Kidney tubule cell (primary cell): ENCODE measurements at regions not wholly inside any gene's neighbourhood (a gene's known extent, or its start where the extent isn't known, plus 50 kb on each side); places are given as distances from the start of the nearest gene placed in this dataset.
"Not testable (repeated sequence)": the region's sequence is repeated elsewhere in the genome, so short reads cannot be mapped to it uniquely, and the experiment has no call there.

Source experiments
- DNase-seq: peaks from one replicate; pipeline ENCODE4 v3.0.0-alpha.2; 2018; ENCODE audit warnings: low spot score

DNA sequence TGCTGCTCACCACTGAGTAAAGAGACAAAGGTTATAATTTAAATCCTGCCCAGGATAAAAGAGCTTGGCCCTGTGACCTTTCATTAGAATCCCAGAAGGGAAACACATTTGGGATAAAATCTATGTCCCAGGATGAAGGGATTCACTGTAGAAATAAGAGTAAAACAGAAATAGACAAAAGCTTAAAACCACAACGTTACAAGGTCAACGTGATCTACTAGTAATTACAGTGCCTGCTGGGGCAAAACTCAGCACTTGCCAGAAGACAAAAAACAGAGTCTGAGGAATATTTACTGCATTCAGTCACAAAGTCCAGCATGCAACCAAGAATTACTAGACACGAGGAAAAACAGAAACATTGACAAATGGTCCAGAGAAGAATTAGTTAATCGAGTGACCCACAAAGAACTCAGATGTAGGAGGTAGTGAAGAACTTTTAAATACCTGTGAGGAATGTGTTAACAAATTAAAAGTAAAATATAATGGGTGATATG is 982.3 kb downstream of the GATA3 start:
- DNase-seq = no peak

DNA sequence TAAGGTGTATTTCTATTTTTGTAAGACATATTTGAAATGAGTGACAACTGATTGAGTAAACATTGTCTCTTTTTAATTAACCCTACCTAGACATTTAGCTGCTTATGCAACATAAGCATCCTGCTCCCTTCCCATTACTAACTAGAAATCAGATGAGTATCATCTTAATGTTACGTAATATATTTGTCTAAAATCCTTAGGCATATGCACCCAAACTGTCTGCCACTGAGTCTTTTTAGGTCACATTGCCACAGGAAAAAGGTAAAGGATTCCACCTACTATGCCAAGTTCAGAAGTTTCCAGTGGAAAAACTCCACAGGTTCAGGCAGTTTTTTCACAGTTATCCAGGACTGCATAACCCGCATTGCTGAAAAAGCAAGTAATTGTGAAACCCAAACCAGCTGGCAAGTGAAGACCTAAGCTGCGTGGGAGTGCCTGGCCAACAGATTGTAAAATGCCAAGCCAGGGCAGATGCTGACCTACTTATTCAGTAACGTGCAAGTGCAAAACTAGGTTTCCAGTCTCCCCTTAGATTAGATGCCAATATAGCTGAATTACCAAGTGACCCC is 983.7 kb downstream of the GATA3 start:
- no peak for DNase-seq

DNA sequence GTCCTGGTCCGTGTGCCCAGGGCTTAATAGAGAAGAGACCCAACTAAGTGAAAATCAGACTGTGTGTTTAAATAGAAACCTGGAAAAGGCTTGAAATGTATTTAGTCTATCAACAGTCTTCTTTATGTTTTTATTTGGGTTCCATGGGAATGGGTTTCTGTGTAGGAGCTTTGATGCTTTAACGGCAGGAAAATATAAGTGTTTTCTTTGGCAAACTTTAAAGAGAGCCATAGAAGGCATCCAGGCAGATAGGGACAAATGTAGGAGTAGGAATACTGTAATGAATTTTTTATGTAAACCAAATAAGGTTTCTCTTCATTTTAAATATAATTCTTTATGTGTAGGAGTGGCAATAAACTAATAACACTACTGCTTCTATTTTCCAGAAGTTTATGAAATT is 989.0 kb downstream of the GATA3 start:
- DNase-seq = no peak

DNA sequence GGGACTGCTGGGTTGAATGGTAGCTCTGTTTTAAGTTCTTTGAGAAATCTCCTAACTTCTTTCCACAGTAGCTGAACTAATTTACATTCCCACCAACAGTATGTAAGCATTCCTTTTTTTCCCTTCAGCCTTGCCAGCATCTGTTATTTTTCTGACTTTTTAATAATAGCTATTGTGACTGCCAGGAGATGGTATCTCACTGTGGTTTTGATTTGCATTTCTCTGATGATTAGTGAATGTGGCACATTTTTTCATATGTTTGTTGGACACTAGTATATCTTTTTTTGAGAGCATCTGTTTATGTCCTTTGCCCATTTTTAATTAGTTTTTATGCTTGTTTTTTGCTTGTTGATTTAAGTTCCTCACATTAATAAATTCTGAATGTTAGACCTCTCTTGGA is 990.8 kb downstream of the GATA3 start:
- DNase-seq = no peak

DNA sequence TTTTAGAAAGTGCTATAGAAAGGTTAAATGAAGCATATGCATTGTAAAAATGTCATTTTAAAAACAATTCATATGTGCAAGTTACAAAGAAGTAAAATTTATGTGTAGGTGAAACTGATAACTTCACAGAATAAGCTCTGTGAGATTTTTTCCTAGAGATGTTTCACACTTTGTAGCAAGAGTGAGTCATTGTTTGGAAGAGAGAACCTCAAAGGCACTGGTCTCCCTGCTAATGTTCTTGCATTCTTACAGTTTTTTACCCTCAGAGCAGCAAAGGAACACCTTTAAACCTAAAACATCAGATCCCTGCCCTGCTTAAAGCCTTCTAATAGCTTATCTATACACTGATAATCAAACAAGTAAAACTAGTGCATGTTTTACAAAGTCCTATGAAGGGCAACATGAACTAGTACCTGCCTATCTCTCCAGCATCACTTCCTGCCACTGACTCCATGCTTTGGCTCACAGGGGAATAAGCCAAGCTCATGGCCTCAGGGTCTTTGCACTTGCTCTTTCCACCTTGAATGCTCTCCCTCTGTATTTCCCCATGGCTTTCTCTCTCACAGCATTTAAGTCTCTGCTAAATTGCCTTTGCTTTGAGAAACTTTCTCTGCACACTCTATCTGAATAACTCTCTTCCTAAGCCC is 997.0 kb downstream of the GATA3 start:
- DNase-seq = no peak

DNA sequence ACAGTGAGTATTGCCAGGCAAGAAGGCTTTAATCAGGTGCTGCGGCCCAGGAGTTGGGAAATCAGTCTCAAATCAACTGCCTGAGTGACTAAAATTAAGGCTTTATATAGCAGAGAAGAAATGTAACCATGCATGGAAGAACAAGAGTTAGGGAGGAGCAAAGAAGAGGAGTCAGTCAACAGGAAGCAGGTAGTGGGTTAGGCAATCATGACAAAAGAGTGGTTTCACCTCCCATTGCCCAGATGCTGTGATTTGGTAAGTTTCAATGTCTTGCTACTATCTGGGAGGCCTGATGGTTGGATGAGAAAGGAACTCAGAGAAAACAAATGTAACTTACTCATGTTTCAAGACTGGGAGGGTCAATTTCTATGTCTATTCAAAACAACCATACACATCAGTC is 998.3 kb downstream of the GATA3 start:
- DNase-seq = no peak

DNA sequence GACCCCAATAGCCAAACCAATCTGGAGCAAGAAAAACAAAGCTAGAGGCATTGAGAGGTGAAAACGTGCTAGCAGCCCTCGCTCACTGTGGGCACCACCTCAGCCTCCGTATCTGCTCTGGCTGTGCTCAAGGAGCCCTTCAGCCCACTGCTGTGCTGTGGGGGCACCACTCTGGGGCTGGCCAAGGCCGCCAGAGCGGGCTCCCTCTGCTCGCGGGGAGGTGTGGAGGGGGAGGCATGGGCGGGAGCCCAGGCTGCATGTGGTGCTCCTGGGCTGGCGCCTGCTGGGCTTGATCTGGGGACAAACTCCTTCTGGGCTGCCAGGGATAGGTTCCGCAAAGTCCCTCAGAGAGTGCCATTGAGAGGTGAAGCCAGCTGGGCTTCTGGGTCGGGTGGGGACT is 1002.0 kb downstream of the GATA3 start:
- no peak for DNase-seq

DNA sequence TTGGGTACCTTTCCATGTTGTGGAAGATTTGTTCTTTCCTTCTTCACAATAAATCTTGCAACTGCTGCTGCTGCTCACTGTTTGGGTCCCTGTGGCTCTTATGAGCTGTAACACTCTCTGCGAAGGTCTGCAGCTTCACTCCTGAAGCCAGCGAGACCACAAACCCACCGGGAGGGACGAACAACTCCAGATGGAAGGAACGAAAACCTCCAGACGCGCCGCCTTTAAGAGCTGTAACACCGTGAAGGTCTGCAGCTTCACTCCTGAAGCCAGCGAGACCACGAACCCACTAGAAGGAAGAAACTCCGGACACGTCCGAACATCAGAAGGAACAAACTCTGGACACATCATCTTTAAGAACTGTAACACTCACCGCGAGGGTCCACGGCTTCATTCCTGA is 1002.8 kb downstream of the GATA3 start:
- not testable (repeated sequence) for DNase-seq

DNA sequence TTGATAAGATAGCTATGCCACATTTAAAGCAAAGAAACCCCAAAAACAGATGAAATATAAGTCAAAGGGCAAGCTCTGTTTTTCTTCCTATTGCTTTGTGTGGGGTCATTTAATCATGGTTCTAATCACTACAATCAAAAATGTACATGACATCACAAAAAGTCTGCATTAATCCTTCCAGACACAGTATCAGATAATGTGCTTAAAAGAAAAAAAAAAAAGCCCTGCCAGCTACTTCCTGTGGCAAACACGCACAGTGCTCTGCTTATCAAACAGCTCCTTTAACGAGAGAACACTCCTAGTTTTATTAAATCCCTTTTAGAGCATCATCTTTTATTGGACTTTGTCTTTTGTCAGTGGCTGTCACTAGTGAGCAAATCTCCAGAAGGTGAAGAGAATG is 1005.8 kb downstream of the GATA3 start:
- DNase-seq = no peak

DNA sequence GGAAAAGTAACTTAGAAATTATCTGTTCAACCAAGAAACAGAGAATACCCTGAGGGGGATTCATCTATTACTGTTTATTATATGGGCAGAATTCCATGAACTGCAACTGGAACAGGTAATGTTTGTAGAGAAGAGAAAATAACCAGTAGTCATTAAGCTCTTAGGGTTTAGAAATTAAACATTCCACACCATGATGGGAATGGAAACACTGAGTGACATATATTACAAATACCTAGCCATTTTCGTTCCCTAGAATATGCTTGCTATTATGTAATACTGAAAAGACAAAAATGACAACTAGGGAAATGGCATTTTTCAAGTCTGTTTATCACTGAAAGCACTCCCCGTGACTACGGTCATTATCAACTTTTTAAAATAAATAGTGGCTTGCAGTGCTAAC is 1007.4 kb downstream of the GATA3 start:
- no peak for DNase-seq

DNA sequence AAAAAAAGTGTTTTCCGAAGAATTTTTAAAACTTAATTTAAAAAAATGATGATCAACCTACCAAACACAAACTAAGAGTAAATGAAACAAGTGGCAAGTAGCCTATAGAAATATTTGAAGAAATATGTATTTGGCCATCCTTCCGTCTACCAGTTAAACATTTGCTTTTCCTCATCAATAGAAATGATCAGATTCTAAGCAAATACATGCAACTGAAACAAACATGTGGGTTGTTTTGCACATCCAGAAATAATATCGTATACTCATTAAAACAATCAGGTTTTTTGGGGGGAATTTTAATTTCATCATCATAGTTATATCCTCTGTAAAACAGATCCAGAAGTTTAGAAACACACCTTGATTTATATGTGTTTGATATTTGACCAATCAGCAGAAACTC is 1011.7 kb downstream of the GATA3 start:
- DNase-seq = no peak

DNA sequence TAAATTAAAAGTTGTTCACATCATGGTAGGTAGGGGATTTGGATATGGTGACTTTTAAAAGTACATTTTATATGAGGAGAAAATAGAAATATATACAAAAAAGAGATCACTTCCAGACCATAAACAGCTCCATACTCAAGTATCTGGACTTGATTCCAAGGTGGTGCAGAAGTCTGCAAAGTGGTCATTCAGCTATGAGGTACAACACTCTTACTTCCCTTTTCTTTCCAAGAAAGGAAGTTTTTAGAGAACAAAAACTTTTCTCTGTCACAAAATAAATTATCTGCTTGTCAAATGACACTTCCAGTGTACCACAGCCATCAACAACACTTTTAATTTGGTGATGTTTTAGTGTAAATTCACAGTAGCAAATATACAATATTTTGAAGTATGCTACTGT is 1013.5 kb downstream of the GATA3 start:
- no peak for DNase-seq

DNA sequence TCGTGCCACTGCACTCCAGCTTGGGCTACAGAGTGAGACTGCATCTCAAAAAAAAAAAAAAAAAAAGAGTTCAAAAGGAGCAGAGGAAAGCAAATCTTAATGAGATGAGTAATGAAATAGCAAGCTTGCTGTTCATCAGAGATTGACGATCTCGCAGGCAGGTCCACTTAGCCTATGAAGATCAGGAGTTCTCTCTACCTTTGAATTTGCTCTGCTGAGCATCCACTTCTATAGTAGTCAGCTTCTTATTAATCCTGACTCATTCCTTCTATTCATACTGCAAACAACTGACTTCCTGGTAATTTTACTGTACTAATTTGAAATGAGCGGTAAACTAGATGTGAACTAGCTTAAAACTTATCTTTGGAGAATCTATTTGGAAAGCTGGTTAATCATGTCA is 1014.6 kb downstream of the GATA3 start:
- peak; percentile 47 for DNase-seq

DNA sequence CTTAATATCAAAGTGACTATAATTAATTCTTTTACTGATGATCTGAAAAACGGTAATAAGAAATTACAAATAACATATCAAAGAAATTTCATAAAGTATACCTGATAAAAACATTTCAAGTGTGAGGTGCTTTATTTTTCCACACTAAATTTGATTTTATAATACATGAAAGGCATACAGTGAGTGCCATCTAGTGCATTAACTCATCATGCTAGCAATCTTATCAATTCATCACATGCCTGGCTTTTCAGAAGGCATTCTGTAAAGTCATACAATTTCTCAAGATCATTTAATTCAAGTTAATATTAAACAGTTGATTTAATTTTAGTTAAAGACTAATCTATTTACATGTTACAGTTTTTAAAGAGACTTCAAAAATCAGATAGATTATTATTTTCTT is 1020.9 kb downstream of the GATA3 start:
- no peak for DNase-seq

DNA sequence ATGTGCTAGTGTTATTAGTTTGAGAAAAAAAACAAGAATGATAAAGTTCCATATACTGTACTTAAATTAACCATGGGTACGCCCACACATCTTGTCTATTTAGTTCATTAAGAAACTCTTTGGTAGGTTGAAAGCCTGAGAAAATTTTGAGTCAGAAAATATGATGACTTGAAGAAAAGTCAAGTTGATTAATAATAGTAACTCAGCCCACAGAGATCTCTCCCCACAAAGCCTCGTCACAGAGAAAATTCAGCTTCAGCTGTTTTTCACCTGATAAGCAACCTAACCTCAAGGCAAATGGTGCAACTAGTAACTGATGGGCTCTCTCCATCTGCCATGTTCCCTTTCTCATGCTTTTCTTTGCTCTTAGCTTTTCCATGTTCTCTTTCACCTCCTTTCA is 1021.6 kb downstream of the GATA3 start:
- DNase-seq = no peak

DNA sequence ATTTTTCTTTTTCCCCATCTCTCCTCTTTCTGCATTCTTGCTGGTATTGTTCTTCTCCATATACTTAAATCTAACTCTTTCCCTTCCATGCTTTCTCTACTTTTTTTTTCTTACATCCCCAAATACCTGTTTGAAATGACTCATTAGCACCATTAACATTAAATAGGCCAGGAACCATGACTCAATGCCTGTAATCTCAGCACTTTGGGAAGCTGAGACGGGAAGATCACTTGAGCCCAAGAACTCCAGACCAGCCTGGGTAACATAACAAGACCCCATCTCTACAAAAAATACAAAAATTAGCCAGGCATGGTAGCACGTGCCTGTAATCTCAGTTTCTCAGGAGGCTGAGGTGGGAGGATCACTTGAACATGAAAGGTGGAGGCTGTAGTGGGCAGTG is 1026.8 kb downstream of the GATA3 start:
- DNase-seq = peak; percentile 8

DNA sequence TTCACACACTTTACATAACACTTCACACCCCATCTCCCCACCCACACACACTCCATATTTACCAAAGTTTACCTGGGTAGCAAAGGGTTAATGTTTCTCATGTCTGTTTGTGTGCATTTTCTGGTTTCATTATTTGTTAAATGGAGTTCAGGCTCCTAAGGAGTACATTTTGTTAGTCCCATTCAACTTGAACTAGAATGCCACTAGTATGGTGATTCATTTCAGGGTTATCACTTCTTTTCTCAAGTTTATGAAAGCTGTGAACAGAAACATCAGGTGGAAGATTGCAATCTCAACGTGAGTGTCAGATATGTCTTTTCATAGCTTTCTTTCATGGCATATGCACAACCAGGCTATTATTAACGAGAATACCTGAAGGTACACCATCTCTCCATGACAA is 1027.5 kb downstream of the GATA3 start:
- DNase-seq = no peak

DNA sequence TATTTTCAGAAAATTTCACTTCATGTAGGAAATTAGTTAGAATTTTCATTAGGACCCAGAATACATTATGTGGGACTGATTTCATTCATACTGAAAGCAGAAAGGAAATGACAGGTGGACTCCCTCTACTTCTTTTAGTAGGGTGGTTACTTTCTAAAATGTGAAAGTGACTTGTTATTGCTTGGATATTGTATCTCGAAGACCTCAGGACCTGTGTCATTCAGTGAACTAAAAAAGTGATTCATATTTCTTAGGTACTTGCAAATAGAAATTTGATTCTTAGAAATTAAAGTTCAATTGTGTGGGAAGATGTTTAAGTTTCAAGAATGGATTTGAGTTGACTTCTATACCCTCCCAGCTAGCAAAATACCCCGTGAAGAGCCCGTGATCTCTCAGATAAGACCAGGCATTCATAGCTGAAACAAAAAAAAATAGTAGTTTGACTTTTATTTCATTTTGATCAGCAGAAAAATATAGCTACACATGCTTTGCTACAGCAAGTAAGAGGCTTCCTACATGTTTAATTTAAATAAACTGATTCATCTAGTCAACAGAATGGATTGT is 1037.1 kb downstream of the GATA3 start:
- no peak for DNase-seq

DNA sequence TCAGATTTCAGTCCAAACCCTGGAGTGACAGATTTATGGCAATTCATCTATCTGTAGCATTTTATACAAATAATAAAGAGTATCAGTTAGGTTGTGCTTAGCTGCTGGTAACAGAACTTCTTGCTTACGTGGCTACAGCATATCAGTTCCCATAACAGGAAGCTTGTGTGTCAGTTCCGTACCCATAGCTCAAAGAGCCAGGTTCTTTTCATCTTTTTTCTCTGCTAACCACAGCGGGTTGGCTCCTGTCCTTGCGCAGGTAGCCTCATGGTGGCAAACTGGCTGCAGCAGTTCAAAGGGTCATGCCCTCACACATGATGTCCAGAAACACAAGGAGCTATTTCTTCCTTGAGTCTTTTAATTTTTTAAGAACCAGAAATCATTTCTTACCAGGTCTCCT is 1041.8 kb downstream of the GATA3 start:
- DNase-seq = no peak

DNA sequence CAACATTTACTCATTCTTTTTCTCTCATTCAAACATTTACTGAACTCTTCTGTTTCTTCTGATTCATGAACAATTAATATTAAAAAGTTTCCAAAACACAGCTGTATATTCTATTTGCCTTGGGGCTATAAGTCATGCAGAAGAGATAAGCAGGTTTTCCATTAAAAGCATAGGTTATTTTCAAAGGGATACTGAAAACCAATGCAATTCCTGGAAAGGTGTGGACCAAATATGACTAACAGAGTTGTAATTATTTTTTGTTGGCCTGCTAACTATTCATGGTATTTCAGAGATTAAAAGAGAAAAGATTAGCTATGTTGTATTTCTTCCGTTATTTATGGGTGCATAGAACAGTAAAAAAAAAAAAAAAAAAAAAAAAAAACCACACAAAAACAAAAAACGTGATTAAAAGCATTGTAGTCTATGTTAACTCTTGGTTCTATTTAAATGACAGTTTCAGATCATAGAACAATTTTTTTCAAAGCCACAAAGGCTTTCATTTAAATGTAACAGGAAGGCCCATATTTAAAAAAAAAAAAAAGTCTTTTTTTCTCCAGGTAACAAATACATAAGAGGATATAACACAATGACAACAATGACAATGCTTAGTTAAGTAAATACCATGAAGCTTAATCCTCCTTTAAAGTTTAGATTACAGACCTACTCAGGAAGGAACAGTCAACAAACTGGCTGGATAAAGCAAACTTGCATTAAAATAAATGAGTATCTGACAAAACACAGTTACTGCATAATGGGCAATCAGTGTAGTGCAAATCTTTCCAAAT is 1042.9 kb downstream of the GATA3 start:
- no peak for DNase-seq

DNA sequence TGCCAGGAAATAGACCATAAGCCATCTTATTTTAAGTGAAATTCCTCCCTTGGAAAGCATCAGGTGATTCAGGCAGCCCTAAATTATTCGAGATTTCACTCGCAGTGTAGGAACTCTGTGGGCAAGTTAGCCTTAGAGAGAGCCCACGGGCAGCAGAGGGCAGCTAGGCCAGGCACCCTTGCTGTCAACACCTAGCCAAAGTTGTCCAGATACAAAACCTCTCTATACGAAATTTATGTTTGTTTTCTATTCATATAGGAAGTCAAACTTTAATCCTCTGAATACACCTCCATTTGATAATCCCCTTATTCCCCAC is 1043.5 kb downstream of the GATA3 start:
- no peak for DNase-seq

DNA sequence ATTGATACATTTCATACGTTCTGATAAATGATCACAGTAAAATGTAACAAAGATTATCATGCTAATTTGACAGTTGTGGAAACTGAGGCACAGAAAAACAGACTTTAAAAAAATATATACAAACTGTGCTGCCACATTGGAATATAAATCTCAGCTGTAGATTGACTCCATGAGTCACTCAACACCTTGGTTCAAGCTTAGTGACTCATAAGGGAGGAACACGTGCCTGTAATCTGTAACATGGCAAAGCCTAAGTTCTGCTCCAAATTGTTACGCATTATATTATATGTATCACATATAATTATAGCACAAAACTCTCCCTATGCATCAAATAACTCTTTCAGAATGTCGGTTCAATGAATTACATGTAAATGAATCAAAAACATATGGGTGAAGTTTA is 1047.5 kb downstream of the GATA3 start:
- no peak for DNase-seq

DNA sequence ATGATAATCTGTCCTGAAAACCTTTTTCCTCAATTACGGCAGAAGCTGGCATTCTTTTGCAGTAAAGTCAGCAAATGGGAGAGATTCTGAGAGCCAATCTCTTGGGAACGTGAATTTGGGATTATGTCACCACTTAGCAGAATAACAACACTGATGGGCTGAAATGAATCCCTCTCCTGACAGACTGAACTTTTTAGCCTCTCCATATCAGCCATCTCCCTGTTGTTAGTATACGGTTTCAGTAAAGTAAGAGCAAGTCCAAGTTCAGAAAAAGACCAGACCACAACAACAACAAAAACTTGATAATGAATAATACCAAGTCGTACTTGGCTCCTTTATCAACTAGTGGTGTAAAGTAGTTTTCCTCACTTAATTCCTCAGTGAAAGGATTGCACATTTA is 1048.8 kb downstream of the GATA3 start:
- DNase-seq = no peak
